ENCODE measurements at regions not wholly inside any gene's neighbourhood (a gene's known extent, or its start where the extent isn't known, plus 50 kb on each side); places are given as distances from the start of the nearest gene placed in this dataset.
"Not testable (repeated sequence)": the region's sequence is repeated elsewhere in the genome, so short reads cannot be mapped to it uniquely, and the experiment has no call there.

- no peak overlapping the region for H3K27ac ChIP-seq
- TF ChIP-seq ZFX (IDR thresholded peaks at IDR 0.05; ENCODE audit: borderline replicate concordance), result no peak
- TF ChIP-seq, protein P1, sequence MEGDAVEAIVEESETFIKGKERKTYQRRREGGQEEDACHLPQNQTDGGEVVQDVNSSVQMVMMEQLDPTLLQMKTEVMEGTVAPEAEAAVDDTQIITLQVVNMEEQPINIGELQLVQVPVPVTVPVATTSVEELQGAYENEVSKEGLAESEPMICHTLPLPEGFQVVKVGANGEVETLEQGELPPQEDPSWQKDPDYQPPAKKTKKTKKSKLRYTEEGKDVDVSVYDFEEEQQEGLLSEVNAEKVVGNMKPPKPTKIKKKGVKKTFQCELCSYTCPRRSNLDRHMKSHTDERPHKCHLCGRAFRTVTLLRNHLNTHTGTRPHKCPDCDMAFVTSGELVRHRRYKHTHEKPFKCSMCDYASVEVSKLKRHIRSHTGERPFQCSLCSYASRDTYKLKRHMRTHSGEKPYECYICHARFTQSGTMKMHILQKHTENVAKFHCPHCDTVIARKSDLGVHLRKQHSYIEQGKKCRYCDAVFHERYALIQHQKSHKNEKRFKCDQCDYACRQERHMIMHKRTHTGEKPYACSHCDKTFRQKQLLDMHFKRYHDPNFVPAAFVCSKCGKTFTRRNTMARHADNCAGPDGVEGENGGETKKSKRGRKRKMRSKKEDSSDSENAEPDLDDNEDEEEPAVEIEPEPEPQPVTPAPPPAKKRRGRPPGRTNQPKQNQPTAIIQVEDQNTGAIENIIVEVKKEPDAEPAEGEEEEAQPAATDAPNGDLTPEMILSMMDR (IDR thresholded peaks at IDR 0.05), result no peak
Observed at GRCh38 chr1:57549300-57549699, 125.4 kb upstream of the DAB1 start.

- TF ChIP-seq ZFX (IDR thresholded peaks at IDR 0.05; ENCODE audit: borderline replicate concordance), result no peak
- TF ChIP-seq, protein P1 (IDR thresholded peaks at IDR 0.05), result no peak
- no peak overlapping the region for H3K27ac ChIP-seq
Observed at GRCh38 chr1:57546549-57547330, 122.9 kb upstream of the DAB1 start.

DNA sequence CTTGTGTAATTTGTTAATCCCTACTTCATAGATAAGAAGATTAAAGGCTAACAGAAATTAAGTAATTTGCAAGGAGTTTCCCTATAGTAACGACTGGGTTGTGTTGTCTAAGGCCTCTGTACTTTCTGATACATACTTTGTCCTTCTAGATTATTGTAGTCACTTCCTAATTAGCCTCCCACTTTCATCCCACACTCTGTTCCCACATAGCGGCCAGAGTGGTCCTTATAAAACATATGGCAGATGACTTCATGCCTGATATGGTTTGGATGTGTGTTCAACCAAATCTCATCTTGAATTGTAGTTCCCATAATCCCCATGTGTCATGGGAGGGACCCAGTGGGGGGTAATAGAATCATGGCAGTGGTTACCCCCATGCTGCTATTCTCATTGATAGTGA, 120.5 kb upstream of the DAB1 start:
- TF ChIP-seq, protein P1 (IDR thresholded peaks at IDR 0.05), result no peak
- no peak for TF ChIP-seq ZFX (IDR thresholded peaks at IDR 0.05; ENCODE audit: borderline replicate concordance)
- no peak overlapping the region for H3K27ac ChIP-seq

- TF ChIP-seq, protein P1 (IDR thresholded peaks at IDR 0.05), result no peak
- TF ChIP-seq ZFX (IDR thresholded peaks at IDR 0.05; ENCODE audit: borderline replicate concordance), result no peak
- no peak overlapping the region for H3K27ac ChIP-seq
Observed at GRCh38 chr1:57536749-57537423, 113.0 kb upstream of the DAB1 start.

DNA sequence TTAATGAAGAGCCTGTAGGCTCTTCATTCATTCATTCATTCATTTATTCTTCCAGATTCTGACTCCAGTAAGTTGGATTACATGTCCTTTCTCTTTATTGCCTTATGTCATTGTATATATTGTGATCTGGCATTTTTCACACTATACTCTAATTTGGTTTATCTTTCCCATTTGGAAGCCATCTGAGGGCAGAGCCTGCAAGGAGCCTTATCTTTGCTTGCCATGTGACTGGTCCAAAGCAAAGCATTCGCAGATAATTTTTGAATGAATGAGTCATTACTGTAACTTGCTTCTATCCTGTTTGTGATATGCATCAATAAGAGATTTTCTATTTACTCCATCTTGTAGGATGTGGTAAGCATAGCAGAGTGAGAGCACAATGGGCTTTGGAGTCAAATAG, 108.4 kb upstream of the DAB1 start:
- H3K27ac ChIP-seq, result no peak overlapping the region
- TF ChIP-seq, protein P1 (IDR thresholded peaks at IDR 0.05), result no peak
- TF ChIP-seq ZFX (IDR thresholded peaks at IDR 0.05; ENCODE audit: borderline replicate concordance), result no peak

- H3K27ac ChIP-seq, result not testable (repeated sequence)
Observed at GRCh38 chr1:57530911-57531260, 107.0 kb upstream of the DAB1 start.

- no peak overlapping the region for H3K27ac ChIP-seq
- TF ChIP-seq ZFX (IDR thresholded peaks at IDR 0.05; ENCODE audit: borderline replicate concordance), result no peak
Observed at GRCh38 chr1:57530206-57530910, 106.5 kb upstream of the DAB1 start.

DNA sequence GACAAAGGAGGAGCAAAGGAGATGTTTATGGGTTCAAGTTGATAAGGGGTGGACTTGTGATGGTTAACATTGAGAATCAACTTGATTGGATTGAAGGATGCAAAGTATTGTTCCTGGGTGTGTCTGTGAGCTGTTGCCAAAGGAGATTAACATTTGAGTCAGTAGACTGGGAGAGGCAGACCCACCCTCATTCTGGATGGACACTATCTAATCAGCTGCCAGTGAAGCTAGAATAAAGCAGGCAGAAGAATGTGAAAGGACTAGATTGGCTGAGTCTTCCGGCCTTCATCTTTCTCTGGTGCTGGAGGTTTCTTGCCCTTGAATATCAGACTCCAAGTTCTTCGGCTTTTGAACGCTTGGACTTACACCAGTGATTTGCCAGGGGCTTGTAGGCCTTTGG, 98.7 kb upstream of the DAB1 start:
- H3K27ac ChIP-seq, result no peak overlapping the region
- no peak for TF ChIP-seq ZFX (IDR thresholded peaks at IDR 0.05; ENCODE audit: borderline replicate concordance)
- TF ChIP-seq, protein P1 (IDR thresholded peaks at IDR 0.05), result no peak

Measured in 22Rv1 (cell line).